GM21360 (cell line): ENCODE measurements at regions not wholly inside any gene's neighbourhood (a gene's known extent, or its start where the extent isn't known, plus 50 kb on each side); places are given as distances from the start of the nearest gene placed in this dataset.
A peak's percentile ranks its signal among the peaks of the same experiment; 100 is the strongest.
"Not testable (repeated sequence)": the region's sequence is repeated elsewhere in the genome, so short reads cannot be mapped to it uniquely, and the experiment has no call there.

Experiments used
- ATAC-seq: cut with Tn5 transposase; IDR thresholded peaks from one replicate; pipeline ENCODE4 v1.9.1; 2021; ENCODE audit warnings: mild to moderate bottlenecking, moderate library complexity; ENCODE audit not compliant: unreplicated experiment

GRCh38 chr9:81083854-81084512 is 605.4 kb downstream of the TLE1 start:
- ATAC-seq: no peak

GRCh38 chr9:81083067-81083466 is 606.3 kb downstream of the TLE1 start:
- no peak for ATAC-seq

GRCh38 chr9:81082221-81082620 is 607.1 kb downstream of the TLE1 start:
- no peak for ATAC-seq

GRCh38 chr9:81080900-81081299 is 608.4 kb downstream of the TLE1 start:
- ATAC-seq: no peak

GRCh38 chr9:81080185-81080584 is 609.2 kb downstream of the TLE1 start:
- no peak for ATAC-seq

GRCh38 chr9:81079055-81079454 is 610.3 kb downstream of the TLE1 start:
- no peak for ATAC-seq

GRCh38 chr9:81078555-81078954 is 610.8 kb downstream of the TLE1 start:
- no peak for ATAC-seq

GRCh38 chr9:81077572-81077971 is 611.8 kb downstream of the TLE1 start:
- peak; percentile 78 for ATAC-seq

- no peak for ATAC-seq
These were observed 613.2 kb downstream of the TLE1 start for GRCh38 chr9:81076131-81076530.

GRCh38 chr9:81074221-81074620 is 615.1 kb downstream of the TLE1 start:
- ATAC-seq: no peak

- no peak for ATAC-seq
These were observed 615.5 kb downstream of the TLE1 start for GRCh38 chr9:81073821-81074220.

- no peak for ATAC-seq
These were observed 616.6 kb downstream of the TLE1 start for GRCh38 chr9:81072758-81073157.

- ATAC-seq: no peak
These were observed 618.2 kb downstream of the TLE1 start for GRCh38 chr9:81071108-81071507.

GRCh38 chr9:81070689-81071088 is 618.7 kb downstream of the TLE1 start:
- no peak for ATAC-seq

- ATAC-seq: no peak
These were observed 619.4 kb downstream of the TLE1 start for GRCh38 chr9:81069923-81070322.

- ATAC-seq: no peak
These were observed 620.1 kb downstream of the TLE1 start for GRCh38 chr9:81069038-81069795.

- not testable (repeated sequence) for ATAC-seq
These were observed 626.4 kb downstream of the TLE1 start for GRCh38 chr9:81062995-81063394.

- ATAC-seq: no peak
These were observed 630.6 kb downstream of the TLE1 start for GRCh38 chr9:81058782-81059181.

GRCh38 chr9:81053298-81054025 is 635.9 kb downstream of the TLE1 start:
- ATAC-seq: no peak

GRCh38 chr9:81052846-81053245 is 636.5 kb downstream of the TLE1 start:
- ATAC-seq: no peak

GRCh38 chr9:81047280-81047679 is 642.1 kb downstream of the TLE1 start:
- no peak for ATAC-seq

- ATAC-seq: no peak
These were observed 643.7 kb downstream of the TLE1 start for GRCh38 chr9:81045658-81046057.
